ENCODE measurements at regions not wholly inside any gene's neighbourhood (a gene's known extent, or its start where the extent isn't known, plus 50 kb on each side); places are given as distances from the start of the nearest gene placed in this dataset.

- no peak for DNase-seq
Measured at GRCh38 chr2:240299710-240300068, 135.8 kb upstream of the GPC1 start.

- no peak for DNase-seq
Measured at GRCh38 chr2:240300261-240300821, 135.1 kb upstream of the GPC1 start.

- no peak for DNase-seq
Measured at GRCh38 chr2:240300840-240301239, 134.6 kb upstream of the GPC1 start.

- DNase-seq: no peak
Measured at GRCh38 chr2:240301256-240301795, 134.1 kb upstream of the GPC1 start.

GRCh38 chr2:240302041-240302440, 133.4 kb upstream of the GPC1 start:
- no peak for DNase-seq

- DNase-seq: no peak
Measured at GRCh38 chr2:240302933-240303595, 132.4 kb upstream of the GPC1 start.

GRCh38 chr2:240303896-240304745, 131.3 kb upstream of the GPC1 start:
- DNase-seq: no peak

GRCh38 chr2:240304746-240305161, 130.7 kb upstream of the GPC1 start:
- DNase-seq: no peak

GRCh38 chr2:240305369-240305962, 130.0 kb upstream of the GPC1 start:
- DNase-seq: no peak

- DNase-seq: no peak
Measured at GRCh38 chr2:240306185-240306584, 129.3 kb upstream of the GPC1 start.

- no peak for DNase-seq
Measured at GRCh38 chr2:240308111-240308651, 127.3 kb upstream of the GPC1 start.

GRCh38 chr2:240309214-240309613, 126.2 kb upstream of the GPC1 start:
- DNase-seq: no peak

- DNase-seq: no peak
Measured at GRCh38 chr2:240310201-240310600, 125.3 kb upstream of the GPC1 start.

GRCh38 chr2:240310645-240311044, 124.8 kb upstream of the GPC1 start:
- no peak for DNase-seq

- DNase-seq: no peak
Measured at GRCh38 chr2:240311821-240312220, 123.6 kb upstream of the GPC1 start.

GRCh38 chr2:240319221-240319854, 116.1 kb upstream of the GPC1 start:
- DNase-seq: no peak

- DNase-seq: no peak
Measured at GRCh38 chr2:240319855-240320203, 115.6 kb upstream of the GPC1 start.

GRCh38 chr2:240320204-240320993, 115.1 kb upstream of the GPC1 start:
- DNase-seq: no peak

GRCh38 chr2:240322231-240322955, 113.1 kb upstream of the GPC1 start:
- no peak for DNase-seq

- no peak for DNase-seq
Measured at GRCh38 chr2:240322991-240323390, 112.5 kb upstream of the GPC1 start.
